ENCODE measurements at regions not wholly inside any gene's neighbourhood (a gene's known extent, or its start where the extent isn't known, plus 50 kb on each side); places are given as distances from the start of the nearest gene placed in this dataset.

DNA sequence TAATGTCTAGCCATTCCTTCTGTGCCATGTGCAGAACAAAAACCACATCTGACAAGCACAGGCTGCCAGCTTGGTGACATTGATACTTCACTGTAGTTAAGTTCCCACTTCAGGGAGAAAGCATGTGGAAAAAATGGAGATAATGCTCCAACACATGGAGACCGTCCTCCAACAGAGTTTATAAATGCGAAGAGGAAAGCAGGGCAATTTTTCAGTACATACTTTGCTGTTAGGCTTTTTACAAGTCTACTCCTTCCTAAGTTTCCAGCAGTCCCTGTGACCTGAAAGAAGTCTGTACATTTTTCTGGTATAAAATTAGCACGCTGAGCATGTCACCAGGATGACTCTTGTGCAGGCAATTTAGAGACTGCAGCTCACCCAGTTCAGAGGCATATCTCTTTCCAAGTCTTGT, 766.9 kb upstream of the IGFBP7 start:
- Histone ChIP-seq H3K9me2 (replicated peaks; ENCODE audit: control insufficient read depth, low read length) (no peaks in the 10 kb centered on the region), H3K36me3 (ENCODE audit: control insufficient read depth, low read length) (no peaks in the 10 kb centered on the region), H3K4me3 (ENCODE audit: low read length) (no peak overlapping the region), H3K27ac (ENCODE audit: low read depth, low read length) (no peak overlapping the region), H3K79me2 (ENCODE audit: control insufficient read depth, low read length) (no peaks in the 10 kb centered on the region), H4K20me1 (ENCODE audit: control insufficient read depth, insufficient read depth, low read depth, low read length) (no peaks in the 10 kb centered on the region), H3K9me3 (ENCODE audit: control insufficient read depth, insufficient read depth, low read length) (no peaks in the 10 kb centered on the region), H3K4me2 (ENCODE audit: low read length) (no peak overlapping the region), H3K27me3 (ENCODE audit: control insufficient read depth, low read length) (no peaks in the 10 kb centered on the region), H3F3A (ENCODE audit: control insufficient read depth, insufficient read depth) (no peaks in the 10 kb centered on the region), H3K4me1 (ENCODE audit: control insufficient read depth, low read length) (no peaks in the 10 kb centered on the region)
- TF ChIP-seq, protein P1, sequence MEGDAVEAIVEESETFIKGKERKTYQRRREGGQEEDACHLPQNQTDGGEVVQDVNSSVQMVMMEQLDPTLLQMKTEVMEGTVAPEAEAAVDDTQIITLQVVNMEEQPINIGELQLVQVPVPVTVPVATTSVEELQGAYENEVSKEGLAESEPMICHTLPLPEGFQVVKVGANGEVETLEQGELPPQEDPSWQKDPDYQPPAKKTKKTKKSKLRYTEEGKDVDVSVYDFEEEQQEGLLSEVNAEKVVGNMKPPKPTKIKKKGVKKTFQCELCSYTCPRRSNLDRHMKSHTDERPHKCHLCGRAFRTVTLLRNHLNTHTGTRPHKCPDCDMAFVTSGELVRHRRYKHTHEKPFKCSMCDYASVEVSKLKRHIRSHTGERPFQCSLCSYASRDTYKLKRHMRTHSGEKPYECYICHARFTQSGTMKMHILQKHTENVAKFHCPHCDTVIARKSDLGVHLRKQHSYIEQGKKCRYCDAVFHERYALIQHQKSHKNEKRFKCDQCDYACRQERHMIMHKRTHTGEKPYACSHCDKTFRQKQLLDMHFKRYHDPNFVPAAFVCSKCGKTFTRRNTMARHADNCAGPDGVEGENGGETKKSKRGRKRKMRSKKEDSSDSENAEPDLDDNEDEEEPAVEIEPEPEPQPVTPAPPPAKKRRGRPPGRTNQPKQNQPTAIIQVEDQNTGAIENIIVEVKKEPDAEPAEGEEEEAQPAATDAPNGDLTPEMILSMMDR (IDR thresholded peaks at IDR 0.05; ENCODE audit: low read depth, low read length, poor library complexity, severe bottlenecking) = no peak
- no peak for TF ChIP-seq EZH2phosphoT487 (IDR thresholded peaks at IDR 0.05; ENCODE audit: borderline replicate concordance, low read length)

DNA sequence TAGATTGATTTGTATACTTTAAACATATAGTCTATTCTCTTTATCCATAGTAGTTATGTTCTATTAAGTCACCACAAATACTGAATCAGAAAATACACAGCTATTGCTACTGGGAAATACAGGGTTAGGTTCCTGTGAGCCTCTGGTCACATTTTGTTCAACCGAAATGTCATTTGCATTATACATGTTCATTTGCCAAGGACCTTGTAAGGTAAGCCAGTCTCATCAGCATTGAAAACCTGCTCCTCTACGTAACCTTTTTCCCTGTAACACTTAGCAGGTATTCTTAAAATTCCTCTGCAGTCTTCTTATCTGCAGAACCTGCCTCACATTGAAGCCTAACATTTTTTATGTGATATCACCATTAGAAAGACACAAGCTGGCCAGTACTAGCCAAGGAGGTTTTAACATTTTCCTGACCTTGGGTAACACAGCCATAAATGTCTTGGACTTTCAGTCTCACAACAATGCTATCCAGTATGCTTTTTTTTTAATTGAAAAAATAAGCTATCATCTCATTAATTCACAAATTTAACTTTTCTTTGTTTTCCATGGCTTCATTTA, 765.7 kb upstream of the IGFBP7 start:
- Histone ChIP-seq H3F3A (ENCODE audit: control insufficient read depth, insufficient read depth) (no peaks in the 10 kb centered on the region), H3K79me2 (ENCODE audit: control insufficient read depth, low read length) (no peaks in the 10 kb centered on the region), H4K20me1 (ENCODE audit: control insufficient read depth, insufficient read depth, low read depth, low read length) (no peaks in the 10 kb centered on the region), H3K4me3 (ENCODE audit: low read length) (no peak overlapping the region), H3K9me2 (replicated peaks; ENCODE audit: control insufficient read depth, low read length) (no peaks in the 10 kb centered on the region), H3K9me3 (ENCODE audit: control insufficient read depth, insufficient read depth, low read length) (no peaks in the 10 kb centered on the region), H3K27ac (ENCODE audit: low read depth, low read length) (no peak overlapping the region), H3K27me3 (ENCODE audit: control insufficient read depth, low read length) (no peaks in the 10 kb centered on the region), H3K4me2 (ENCODE audit: low read length) (no peak overlapping the region), H3K4me1 (ENCODE audit: control insufficient read depth, low read length) (no peaks in the 10 kb centered on the region), H3K36me3 (ENCODE audit: control insufficient read depth, low read length) (no peaks in the 10 kb centered on the region)
- TF ChIP-seq, protein P1 (IDR thresholded peaks at IDR 0.05; ENCODE audit: low read depth, low read length, poor library complexity, severe bottlenecking) = no peak
- no peak for TF ChIP-seq EZH2phosphoT487 (IDR thresholded peaks at IDR 0.05; ENCODE audit: borderline replicate concordance, low read length)

GRCh38 chr4:57866468-57867171, 756.4 kb upstream of the IGFBP7 start:
- Histone ChIP-seq H3K36me3 (ENCODE audit: control insufficient read depth, low read length) (no peaks in the 10 kb centered on the region), H3K4me2 (ENCODE audit: low read length) (no peak overlapping the region), H3K27me3 (ENCODE audit: control insufficient read depth, low read length) (no peaks in the 10 kb centered on the region), H4K20me1 (ENCODE audit: control insufficient read depth, insufficient read depth, low read depth, low read length) (no peaks in the 10 kb centered on the region), H3F3A (ENCODE audit: control insufficient read depth, insufficient read depth) (no peaks in the 10 kb centered on the region), H3K79me2 (ENCODE audit: control insufficient read depth, low read length) (no peaks in the 10 kb centered on the region), H3K4me1 (ENCODE audit: control insufficient read depth, low read length) (no peaks in the 10 kb centered on the region), H3K9me3 (ENCODE audit: control insufficient read depth, insufficient read depth, low read length) (no peaks in the 10 kb centered on the region), H3K4me3 (ENCODE audit: low read length) (no peak overlapping the region), H3K9me2 (replicated peaks; ENCODE audit: control insufficient read depth, low read length) (no peaks in the 10 kb centered on the region), H3K27ac (ENCODE audit: low read depth, low read length) (no peak overlapping the region)
- no peak for TF ChIP-seq EZH2phosphoT487 (IDR thresholded peaks at IDR 0.05; ENCODE audit: borderline replicate concordance, low read length)
- TF ChIP-seq, protein P1 (IDR thresholded peaks at IDR 0.05; ENCODE audit: low read depth, low read length, poor library complexity, severe bottlenecking) = no peak

All from DOHH2 (cell line).